Activated CD4-positive, alpha-beta T cell treated with anti-CD3 and anti-CD28 coated beads, Interleukin-2, amount 50 U/mL, for 48 hours (primary cell): ENCODE measurements at regions not wholly inside any gene's neighbourhood (a gene's known extent, or its start where the extent isn't known, plus 50 kb on each side); places are given as distances from the start of the nearest gene placed in this dataset.
"Not testable (repeated sequence)": the region's sequence is repeated elsewhere in the genome, so short reads cannot be mapped to it uniquely, and the experiment has no call there.

ENCODE experiments used
- DNase-seq, 2 experiments: peaks; one replicate each; pipeline ENCODE4 v3.0.0-alpha.2; 2020

GRCh38 chr4:146072376-146072775 is 103.1 kb upstream of the LSM6 start:
- DNase-seq = no peak

GRCh38 chr4:146071390-146071789 is 104.1 kb upstream of the LSM6 start:
- DNase-seq = no peak

DNA sequence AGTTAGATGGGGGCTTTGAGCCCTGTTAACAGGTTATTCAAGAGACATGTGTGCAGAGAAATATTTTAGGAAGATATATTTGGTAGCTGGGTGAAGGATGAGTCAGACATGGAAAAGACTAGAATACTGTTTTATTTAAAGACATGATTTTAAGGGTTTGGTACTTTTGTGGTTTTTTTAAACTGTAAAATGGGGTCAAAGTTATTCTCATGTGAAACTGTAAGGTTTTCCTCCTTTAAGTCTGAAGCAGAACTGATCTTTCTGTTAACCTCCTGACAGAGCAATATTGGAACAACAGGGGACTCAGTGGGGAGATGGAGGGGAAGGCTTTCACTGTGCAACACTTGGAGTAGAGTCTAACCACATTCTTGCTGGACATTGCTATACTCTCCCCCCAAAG is 112.4 kb upstream of the LSM6 start:
- DNase-seq = no peak

- DNase-seq = no peak
Observed at GRCh38 chr4:146062340-146062739, 113.2 kb upstream of the LSM6 start.

GRCh38 chr4:146061610-146062334 is 113.7 kb upstream of the LSM6 start:
- DNase-seq = no peak

- no peak for DNase-seq
Observed at GRCh38 chr4:146059865-146060264, 115.7 kb upstream of the LSM6 start.

GRCh38 chr4:146059151-146059550 is 116.4 kb upstream of the LSM6 start:
- DNase-seq = no peak

GRCh38 chr4:146058531-146058930 is 117.0 kb upstream of the LSM6 start:
- no peak for DNase-seq

- DNase-seq = no peak
Observed at GRCh38 chr4:146054676-146055075, 116.1 kb upstream of the ZNF827 start.

- DNase-seq = no peak
Observed at GRCh38 chr4:146053891-146054290, 115.3 kb upstream of the ZNF827 start.

DNA sequence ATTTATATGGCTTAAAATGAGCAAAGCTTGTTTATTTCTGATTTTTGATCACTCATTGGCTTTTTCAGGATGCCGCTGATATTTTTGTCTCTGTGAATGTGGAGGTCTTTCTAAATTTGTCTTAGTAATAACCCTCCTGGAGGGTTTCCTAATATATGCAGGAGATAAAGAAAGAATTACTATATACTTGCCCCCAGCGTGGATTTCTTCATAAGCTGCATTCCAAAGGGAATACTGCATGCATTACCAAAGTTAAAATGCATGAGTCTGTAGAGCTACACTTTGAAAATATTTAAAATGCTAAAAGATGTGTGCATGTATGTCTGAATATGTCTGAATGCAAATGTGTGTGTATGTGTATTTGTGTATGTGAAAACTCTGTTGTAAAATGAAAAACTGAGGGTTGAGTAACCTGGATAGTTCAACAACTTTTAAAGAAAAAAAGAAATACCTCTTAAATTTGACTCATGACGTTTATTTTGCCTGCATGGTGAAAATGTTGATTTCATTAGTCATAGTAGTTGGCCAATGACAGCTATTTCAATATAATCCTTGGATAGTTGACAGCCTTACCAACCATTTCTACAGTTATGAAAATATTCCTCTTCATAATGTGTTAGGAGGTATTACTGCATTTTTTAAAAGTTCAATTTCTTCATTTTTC is 113.2 kb upstream of the ZNF827 start:
- DNase-seq = no peak

- no peak for DNase-seq
Observed at GRCh38 chr4:146051223-146051622, 112.6 kb upstream of the ZNF827 start.

GRCh38 chr4:146049802-146050201 is 111.2 kb upstream of the ZNF827 start:
- DNase-seq = no peak

GRCh38 chr4:146047768-146048167 is 109.1 kb upstream of the ZNF827 start:
- not testable (repeated sequence) for DNase-seq

GRCh38 chr4:146041139-146042004 is 102.7 kb upstream of the ZNF827 start:
- no peak for DNase-seq

DNA sequence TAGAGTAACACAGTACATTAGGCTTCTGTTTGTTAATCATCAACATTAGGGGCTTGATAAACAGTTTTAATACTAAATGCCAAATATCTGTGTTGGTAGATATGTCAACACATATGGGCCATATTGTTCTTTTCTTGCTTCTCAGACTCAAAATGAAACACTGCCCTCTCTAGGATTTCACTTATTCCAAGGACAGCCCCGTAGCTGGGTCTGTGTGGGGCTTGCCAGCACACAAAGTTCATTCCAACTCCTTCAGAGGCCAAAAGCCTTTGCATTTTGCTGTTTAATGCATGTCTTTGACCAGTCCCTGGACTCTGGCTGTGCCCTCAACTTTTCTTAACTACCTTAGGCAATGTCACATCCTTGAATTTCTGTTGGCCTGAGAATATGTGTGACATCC is 102.0 kb upstream of the ZNF827 start:
- DNase-seq = no peak

- no peak for DNase-seq
Observed at GRCh38 chr4:146033149-146033548, 94.5 kb upstream of the ZNF827 start.

GRCh38 chr4:146032234-146032860 is 93.7 kb upstream of the ZNF827 start:
- no peak for DNase-seq

- peak in 1 of 2 experiments; percentile 4 for DNase-seq
Observed at GRCh38 chr4:146029939-146030710, 91.5 kb upstream of the ZNF827 start.

DNA sequence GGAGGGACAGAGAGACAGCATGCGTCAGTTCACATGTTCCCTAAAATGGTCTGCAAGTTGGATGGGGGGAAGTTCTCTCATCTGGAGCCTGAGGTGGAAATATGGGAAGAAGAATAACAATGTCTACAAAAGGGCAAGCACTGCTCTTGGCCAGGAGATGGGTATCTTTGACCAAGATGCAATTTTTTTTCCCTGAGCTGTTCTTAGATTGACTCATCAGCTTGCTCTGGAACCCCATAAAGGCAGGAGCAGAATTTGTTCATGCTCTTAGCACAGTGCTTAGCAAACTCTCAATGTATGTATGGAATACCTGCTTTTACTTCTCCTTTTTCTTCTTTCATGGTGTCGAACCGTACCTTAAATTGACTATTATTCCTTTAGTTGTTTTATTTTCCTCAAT is 90.5 kb upstream of the ZNF827 start:
- DNase-seq = no peak

DNA sequence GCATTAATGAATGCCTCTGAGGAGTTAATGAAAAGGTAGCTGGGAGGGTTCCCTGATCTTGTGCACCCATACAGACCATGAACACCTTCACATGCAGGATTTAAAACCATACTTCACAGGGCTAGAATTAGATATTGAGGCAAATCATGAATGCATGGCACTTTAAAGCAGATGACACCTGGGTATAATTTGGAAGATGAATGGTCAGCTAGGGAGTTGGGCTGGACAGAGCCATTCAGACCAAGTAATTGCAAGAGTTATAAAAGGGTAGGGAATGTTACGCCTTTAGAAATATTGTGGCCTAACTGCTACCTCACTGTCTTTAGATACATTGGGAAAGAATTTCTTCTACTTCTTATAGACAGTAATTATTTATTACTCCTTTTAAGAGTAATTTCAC is 89.1 kb upstream of the ZNF827 start:
- DNase-seq = no peak

- DNase-seq = no peak
Observed at GRCh38 chr4:146023334-146023967, 84.8 kb upstream of the ZNF827 start.
